Breast epithelium (tissue), 3 donors: ENCODE measurements at regions not wholly inside any gene's neighbourhood (a gene's known extent, or its start where the extent isn't known, plus 50 kb on each side); places are given as distances from the start of the nearest gene placed in this dataset.

Experiments used
- CTCF ChIP-seq, 3 donors: fragments of 450-650 bp; IDR thresholded peaks; one replicate each; pipeline ENCODE4 v1.5.1; 2016 to 2017; ENCODE audit warnings: antibody characterized with exemption in 3 of 3, mild to moderate bottlenecking in 3 of 3, moderate library complexity in 3 of 3
- POLR2AphosphoS5 ChIP-seq, 3 donors: sonication (generic); formaldehyde crosslinking; IDR thresholded peaks; one replicate each; pipeline ENCODE4 v1.6.1; 2017; ENCODE audit warnings: antibody characterized with exemption in 3 of 3

- TF ChIP-seq CTCF (IDR thresholded peaks at IDR 0.05), result no peak
- no peak for TF ChIP-seq POLR2AphosphoS5 (IDR thresholded peaks at IDR 0.05)
Observed at GRCh38 chr4:20178902-20179576, 72.7 kb upstream of the SLIT2 start.
